Endothelial cell of umbilical vein (primary cell): ENCODE measurements at regions not wholly inside any gene's neighbourhood (a gene's known extent, or its start where the extent isn't known, plus 50 kb on each side); places are given as distances from the start of the nearest gene placed in this dataset.

Source experiments
- BruUV-seq: library from RNA; stranded (reverse); fragments of 400-500 nt; replicated peaks from 2 replicates; lab custom pipeline; 2021; lab: Mats Ljungman, UMichigan
- CTCF ChIA-PET: fragments of 300-600, 350-600 bp; sonication (Branson Sonifier 250); formaldehyde crosslinking; loops from one replicate; lab custom pipeline; 2021; ENCODE audit warnings: antibody characterized with exemption, inconsistent platforms; lab: Charles Lee
- POLR2A ChIA-PET: fragments of 300-600, 350-600 bp; sonication (Branson Sonifier 250); formaldehyde crosslinking; loops from one replicate; lab custom pipeline; 2021; ENCODE audit warnings: antibody characterized with exemption, inconsistent platforms; lab: Charles Lee
- DNase-seq: peaks from one replicate; pipeline ENCODE4 v3.0.0-alpha.2; 2011; ENCODE audit warnings: low read depth, low spot score
- FAIRE-seq: peaks from 2 replicates; lab custom pipeline; 2011; peaks lifted over from hg19 to GRCh38; lab: Jason Lieb, UNC
- H2AFZ ChIP-seq: 2 replicates; pipeline ENCODE4 v1.6.0; 2012; ENCODE audit warnings: low read depth, low read length, control low read depth, inconsistent platforms
- H3K27ac ChIP-seq: 2 replicates; pipeline ENCODE4 v1.5.1; 2011; ENCODE audit warnings: low read depth, mild to moderate bottlenecking, control low read depth, low read length, moderate library complexity; ENCODE audit not compliant: insufficient read depth
- H3K27me3 ChIP-seq, 2 experiments: 2 replicates each; pipeline versions ENCODE4 v1.6.0 to v1.6.1; 2011; ENCODE audit warnings: low read length in 2 of 2, mixed read lengths in 1 of 2; ENCODE audit not compliant: control insufficient read depth in 2 of 2, insufficient read depth in 2 of 2
- H3K36me3 ChIP-seq, 2 experiments: 2 replicates in 1 of 2; 3 replicates in 1 of 2; pipeline ENCODE4 v1.5.1; 2011; ENCODE audit warnings: low read length in 2 of 2, mild to moderate bottlenecking in 1 of 2, moderate library complexity in 1 of 2; ENCODE audit not compliant: control insufficient read depth in 2 of 2, insufficient read depth in 2 of 2; ENCODE audit errors: extremely low read depth in 1 of 2
- H3K4me1 ChIP-seq: 3 replicates; pipeline ENCODE4 v1.5.1; 2011; ENCODE audit warnings: mild to moderate bottlenecking, low read length; ENCODE audit not compliant: control insufficient read depth, insufficient read depth; ENCODE audit errors: extremely low read depth
- H3K4me2 ChIP-seq: 2 replicates; pipeline ENCODE4 v1.6.1; 2011; ENCODE audit warnings: low read length, control low read depth, mixed read lengths; ENCODE audit not compliant: insufficient read depth
- H3K4me3 ChIP-seq, 3 experiments: fragments of 200-600 bp in 1 of 3; sonication (generic), shearing (Covaris generic) in 1 of 3; replicated peaks in 1 of 3; 2 replicates each; pipeline ENCODE4 v1.5.1; 2011 to 2016; ENCODE audit warnings: control low read depth in 3 of 3, low read length in 3 of 3, mild to moderate bottlenecking in 2 of 3, inconsistent platforms in 1 of 3, low read depth in 1 of 3, moderate library complexity in 1 of 3; ENCODE audit not compliant: insufficient read depth in 1 of 3
- H3K79me2 ChIP-seq: 2 replicates; pipeline ENCODE4 v1.6.0; 2012; ENCODE audit warnings: low read length, inconsistent platforms; ENCODE audit not compliant: control insufficient read depth, insufficient read depth
- H3K9ac ChIP-seq: replicated peaks from 2 replicates; pipeline ENCODE3; 2011; ENCODE audit warnings: low read length, control low read depth; ENCODE audit not compliant: insufficient read depth; ENCODE audit errors: extremely low read depth
- H3K9me1 ChIP-seq: replicated peaks from 3 replicates; pipeline ENCODE4 v1.6.0; 2011; ENCODE audit warnings: mild to moderate bottlenecking, low read length; ENCODE audit not compliant: control insufficient read depth, insufficient read depth; ENCODE audit errors: extremely low read depth
- H3K9me3 ChIP-seq: replicated peaks from 2 replicates; pipeline ENCODE4 v1.5.1; 2012; ENCODE audit warnings: low read length, inconsistent platforms; ENCODE audit not compliant: control insufficient read depth, insufficient read depth
- H4K20me1 ChIP-seq: replicated peaks from 2 replicates; pipeline ENCODE3; 2011; ENCODE audit warnings: mild to moderate bottlenecking, low read length; ENCODE audit not compliant: control insufficient read depth, insufficient read depth; ENCODE audit errors: extremely low read depth
- CTCF ChIP-seq, 2 donors: IDR thresholded peaks; 1 replicate in 1 of 2; 2 replicates in 1 of 2; pipeline ENCODE4 v1.5.1; 2011; ENCODE audit warnings: low read length in 2 of 2, mild to moderate bottlenecking in 2 of 2, moderate library complexity in 2 of 2, control low read depth in 1 of 2, inconsistent platforms in 1 of 2, low read depth in 1 of 2; ENCODE audit not compliant: insufficient read depth in 1 of 2; ENCODE audit errors: extremely low read depth in 1 of 2
- EZH2 ChIP-seq: IDR thresholded peaks from 2 replicates; pipeline ENCODE4 v1.6.1; 2012; ENCODE audit warnings: borderline replicate concordance, low read depth, mild to moderate bottlenecking, moderate library complexity, low read length, inconsistent platforms; ENCODE audit not compliant: severe bottlenecking
- FOS ChIP-seq: IDR thresholded peaks from 2 replicates; pipeline ENCODE4 v1.6.1; 2011; ENCODE audit warnings: mild to moderate bottlenecking, low read length, moderate library complexity, borderline replicate concordance; ENCODE audit not compliant: insufficient read depth
- JUN ChIP-seq: IDR thresholded peaks from 2 replicates; pipeline ENCODE4 v1.6.1; 2011; ENCODE audit warnings: borderline replicate concordance, low read depth; ENCODE audit not compliant: insufficient read length, insufficient read depth
- MAX ChIP-seq: IDR thresholded peaks from 2 replicates; pipeline ENCODE4 v1.6.1; 2011; ENCODE audit not compliant: insufficient read depth, insufficient read length
- MYC ChIP-seq: IDR thresholded peaks from one replicate; pipeline ENCODE4 v1.6.1; 2011; ENCODE audit warnings: mild to moderate bottlenecking, low read depth, low read length
- POLR2AphosphoS5 ChIP-seq: IDR thresholded peaks from 2 replicates; pipeline ENCODE4 v1.6.1; 2012; ENCODE audit warnings: low read depth, mild to moderate bottlenecking, control low read depth, low read length, moderate library complexity; ENCODE audit not compliant: insufficient read depth
- dilution Hi-C: fragments of 300-500 bp; cut with MboI; formaldehyde crosslinking; loops from one replicate; pipeline ENCODE4 v1.15.0; 2019; ENCODE audit warnings: low sequenced_read_pairs; ENCODE audit not compliant: extremely low pct_ligation_motif_present
- intact Hi-C: fragments of 100-400 bp; cut with micrococcal nuclease; formaldehyde crosslinking; loops from one replicate; pipeline ENCODE4 v1.10.0; 2022

GRCh38 chr2:107323946-107324565 is 438.1 kb upstream of the ST6GAL2 start:
- Histone ChIP-seq H3K79me2 (no peaks in the 10 kb centered on the region), H3K27ac (no peak overlapping the region), H3K36me3 (no peaks in the 10 kb centered on the region), H3K9ac (no peak overlapping the region), H2AFZ (no peak overlapping the region), H3K9me3 (peaks cover 6% of the 10 kb centered on the region), H3K4me1 (no peaks in the 10 kb centered on the region), H3K4me3 (no peak overlapping the region), H3K9me1 (no peaks in the 10 kb centered on the region), H4K20me1 (no peaks in the 10 kb centered on the region), H3K4me2 (no peak overlapping the region), H3K27me3 (no peaks in the 10 kb centered on the region)
- no peak for TF ChIP-seq MYC
- no peak for TF ChIP-seq POLR2AphosphoS5
- TF ChIP-seq CTCF (IDR thresholded peaks at IDR 0.05; ENCODE audit: extremely low read depth in 1 of 2, insufficient read depth in 1 of 2, low read depth in 1 of 2, low read length in 2 of 2): no peak
- TF ChIP-seq FOS: no peak
- TF ChIP-seq MAX: no peak
- no peak for TF ChIP-seq JUN
- no peak for TF ChIP-seq EZH2
- no TSS peak for BruUV-seq
- no peak for FAIRE-seq
- CTCF ChIA-PET: no interaction called here
- intact Hi-C loops: no loop called here
- no peak for DNase-seq
- dilution Hi-C loops: no loop called here
- POLR2A ChIA-PET: no interaction called here
